Panc1 (cell line): ENCODE measurements at regions not wholly inside any gene's neighbourhood (a gene's known extent, or its start where the extent isn't known, plus 50 kb on each side); places are given as distances from the start of the nearest gene placed in this dataset.

Source experiments
- CTCF ChIP-seq: fragments of 450-650 bp; IDR thresholded peaks from 2 replicates; pipeline ENCODE4 v1.5.1; 2017; ENCODE audit warnings: mild to moderate bottlenecking
- TF ChIP-seq, protein P1 (sequence below), 2 experiments: IDR thresholded peaks; 2 replicates each; pipeline ENCODE4 v1.6.1; 2011 to 2012; ENCODE audit warnings: low read depth in 2 of 2, control low read depth in 1 of 2, low read length in 1 of 2, mild to moderate bottlenecking in 1 of 2, moderate library complexity in 1 of 2; ENCODE audit not compliant: insufficient read depth in 1 of 2

- TF ChIP-seq CTCF: no peak
- TF ChIP-seq, protein P1, sequence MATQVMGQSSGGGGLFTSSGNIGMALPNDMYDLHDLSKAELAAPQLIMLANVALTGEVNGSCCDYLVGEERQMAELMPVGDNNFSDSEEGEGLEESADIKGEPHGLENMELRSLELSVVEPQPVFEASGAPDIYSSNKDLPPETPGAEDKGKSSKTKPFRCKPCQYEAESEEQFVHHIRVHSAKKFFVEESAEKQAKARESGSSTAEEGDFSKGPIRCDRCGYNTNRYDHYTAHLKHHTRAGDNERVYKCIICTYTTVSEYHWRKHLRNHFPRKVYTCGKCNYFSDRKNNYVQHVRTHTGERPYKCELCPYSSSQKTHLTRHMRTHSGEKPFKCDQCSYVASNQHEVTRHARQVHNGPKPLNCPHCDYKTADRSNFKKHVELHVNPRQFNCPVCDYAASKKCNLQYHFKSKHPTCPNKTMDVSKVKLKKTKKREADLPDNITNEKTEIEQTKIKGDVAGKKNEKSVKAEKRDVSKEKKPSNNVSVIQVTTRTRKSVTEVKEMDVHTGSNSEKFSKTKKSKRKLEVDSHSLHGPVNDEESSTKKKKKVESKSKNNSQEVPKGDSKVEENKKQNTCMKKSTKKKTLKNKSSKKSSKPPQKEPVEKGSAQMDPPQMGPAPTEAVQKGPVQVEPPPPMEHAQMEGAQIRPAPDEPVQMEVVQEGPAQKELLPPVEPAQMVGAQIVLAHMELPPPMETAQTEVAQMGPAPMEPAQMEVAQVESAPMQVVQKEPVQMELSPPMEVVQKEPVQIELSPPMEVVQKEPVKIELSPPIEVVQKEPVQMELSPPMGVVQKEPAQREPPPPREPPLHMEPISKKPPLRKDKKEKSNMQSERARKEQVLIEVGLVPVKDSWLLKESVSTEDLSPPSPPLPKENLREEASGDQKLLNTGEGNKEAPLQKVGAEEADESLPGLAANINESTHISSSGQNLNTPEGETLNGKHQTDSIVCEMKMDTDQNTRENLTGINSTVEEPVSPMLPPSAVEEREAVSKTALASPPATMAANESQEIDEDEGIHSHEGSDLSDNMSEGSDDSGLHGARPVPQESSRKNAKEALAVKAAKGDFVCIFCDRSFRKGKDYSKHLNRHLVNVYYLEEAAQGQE (IDR thresholded peaks at IDR 0.05; ENCODE audit: insufficient read depth in 1 of 2, low read depth in 2 of 2, low read length in 1 of 2): no peak
These were observed 75.1 kb downstream of the C1QL2 start for GRCh38 chr2:119083416-119083815.
